ENCODE measurements at regions not wholly inside any gene's neighbourhood (a gene's known extent, or its start where the extent isn't known, plus 50 kb on each side); places are given as distances from the start of the nearest gene placed in this dataset.

GRCh38 chr4:18343581-18343980 is 322.0 kb upstream of the LCORL start:
- TF ChIP-seq CTCF (IDR thresholded peaks at IDR 0.05) (no peak), POLR2AphosphoS5 (IDR thresholded peaks at IDR 0.05) (no peak), POLR2A (IDR thresholded peaks at IDR 0.05) (no peak)

Measured in transverse colon (tissue), 4 donors.